ENCODE measurements at regions not wholly inside any gene's neighbourhood (a gene's known extent, or its start where the extent isn't known, plus 50 kb on each side); places are given as distances from the start of the nearest gene placed in this dataset.

DNA sequence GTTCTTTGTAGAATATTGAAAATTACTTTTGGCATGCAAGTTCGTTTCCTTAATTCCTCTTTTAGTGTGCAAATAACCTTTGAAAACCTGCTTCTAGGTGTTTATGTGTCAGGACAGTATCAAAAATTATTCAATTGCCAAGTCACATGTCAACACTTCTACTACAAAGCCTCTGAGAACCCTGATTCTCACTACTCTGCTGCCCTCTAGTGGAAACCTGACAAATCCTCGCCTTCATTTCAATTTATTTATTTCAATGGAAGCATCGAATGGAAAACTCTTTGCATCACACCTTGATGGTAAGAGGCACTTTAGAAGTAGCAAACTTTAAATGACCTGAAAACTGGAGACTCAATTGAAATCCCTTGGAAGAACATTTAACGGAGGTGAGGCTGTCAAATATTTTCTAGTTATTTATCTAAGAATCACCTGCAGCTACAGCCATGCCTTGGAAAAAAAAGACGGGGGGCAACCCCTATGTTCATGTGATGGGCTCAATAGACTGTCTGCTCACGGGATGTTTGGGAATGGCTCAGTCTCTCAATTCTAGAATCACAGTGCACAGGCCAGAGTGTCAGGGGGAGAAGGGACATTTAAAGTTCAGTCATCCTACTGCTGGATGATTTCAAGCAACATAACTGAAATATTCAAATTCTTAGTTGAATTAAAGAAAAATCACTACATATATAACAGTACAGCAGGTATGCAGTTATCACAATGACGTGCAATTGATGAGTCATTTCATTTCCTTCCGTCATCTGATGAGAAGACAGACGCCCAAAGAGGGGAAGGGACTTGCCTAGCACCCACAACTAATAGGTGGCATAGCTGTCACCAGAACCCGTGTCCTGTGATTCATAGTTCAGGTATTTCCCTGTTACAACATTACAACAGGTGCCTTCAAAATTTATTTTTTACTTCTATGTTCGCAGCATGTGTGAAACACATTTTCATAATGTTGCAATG is 563.9 kb downstream of the TOX3 start:
- TF ChIP-seq RAD21 (IDR thresholded peaks at IDR 0.05; ENCODE audit: low read depth) (peak; percentile 68), CEBPB (IDR thresholded peaks at IDR 0.05) (no peak), ZBTB7A (IDR thresholded peaks at IDR 0.05; ENCODE audit: low read depth) (no peak), EGR1 (IDR thresholded peaks at IDR 0.05) (no peak), NFIC (IDR thresholded peaks at IDR 0.05) (no peak), YY1 (IDR thresholded peaks at IDR 0.05; ENCODE audit: low read depth) (no peak)
- TF ChIP-seq, protein P1, sequence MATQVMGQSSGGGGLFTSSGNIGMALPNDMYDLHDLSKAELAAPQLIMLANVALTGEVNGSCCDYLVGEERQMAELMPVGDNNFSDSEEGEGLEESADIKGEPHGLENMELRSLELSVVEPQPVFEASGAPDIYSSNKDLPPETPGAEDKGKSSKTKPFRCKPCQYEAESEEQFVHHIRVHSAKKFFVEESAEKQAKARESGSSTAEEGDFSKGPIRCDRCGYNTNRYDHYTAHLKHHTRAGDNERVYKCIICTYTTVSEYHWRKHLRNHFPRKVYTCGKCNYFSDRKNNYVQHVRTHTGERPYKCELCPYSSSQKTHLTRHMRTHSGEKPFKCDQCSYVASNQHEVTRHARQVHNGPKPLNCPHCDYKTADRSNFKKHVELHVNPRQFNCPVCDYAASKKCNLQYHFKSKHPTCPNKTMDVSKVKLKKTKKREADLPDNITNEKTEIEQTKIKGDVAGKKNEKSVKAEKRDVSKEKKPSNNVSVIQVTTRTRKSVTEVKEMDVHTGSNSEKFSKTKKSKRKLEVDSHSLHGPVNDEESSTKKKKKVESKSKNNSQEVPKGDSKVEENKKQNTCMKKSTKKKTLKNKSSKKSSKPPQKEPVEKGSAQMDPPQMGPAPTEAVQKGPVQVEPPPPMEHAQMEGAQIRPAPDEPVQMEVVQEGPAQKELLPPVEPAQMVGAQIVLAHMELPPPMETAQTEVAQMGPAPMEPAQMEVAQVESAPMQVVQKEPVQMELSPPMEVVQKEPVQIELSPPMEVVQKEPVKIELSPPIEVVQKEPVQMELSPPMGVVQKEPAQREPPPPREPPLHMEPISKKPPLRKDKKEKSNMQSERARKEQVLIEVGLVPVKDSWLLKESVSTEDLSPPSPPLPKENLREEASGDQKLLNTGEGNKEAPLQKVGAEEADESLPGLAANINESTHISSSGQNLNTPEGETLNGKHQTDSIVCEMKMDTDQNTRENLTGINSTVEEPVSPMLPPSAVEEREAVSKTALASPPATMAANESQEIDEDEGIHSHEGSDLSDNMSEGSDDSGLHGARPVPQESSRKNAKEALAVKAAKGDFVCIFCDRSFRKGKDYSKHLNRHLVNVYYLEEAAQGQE (IDR thresholded peaks at IDR 0.05; ENCODE audit: low read depth), result no peak

DNA sequence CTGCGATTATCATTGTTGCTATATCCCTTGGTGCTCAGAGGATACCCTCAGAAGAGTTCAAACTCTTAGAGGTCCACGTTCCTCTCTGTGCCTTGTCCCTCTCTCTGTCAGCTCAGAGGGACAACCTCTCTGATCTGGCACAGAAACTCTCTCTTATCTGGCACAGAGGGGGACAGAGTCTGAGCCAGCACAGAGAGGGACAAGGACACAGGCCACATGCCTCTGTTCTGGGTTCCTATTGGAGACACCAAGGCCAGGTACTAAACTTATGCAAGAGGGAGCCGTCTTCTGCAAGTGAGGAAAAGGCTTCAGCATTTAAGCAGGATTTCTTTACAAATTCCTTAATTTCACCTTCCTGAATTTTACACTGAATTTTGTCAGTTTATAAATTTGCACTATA is 565.2 kb downstream of the TOX3 start:
- TF ChIP-seq YY1 (IDR thresholded peaks at IDR 0.05; ENCODE audit: low read depth) (no peak), CEBPB (IDR thresholded peaks at IDR 0.05) (no peak), CREB1 (IDR thresholded peaks at IDR 0.05; ENCODE audit: low read depth) (no peak), ZBTB7A (IDR thresholded peaks at IDR 0.05; ENCODE audit: low read depth) (no peak), TAF1 (IDR thresholded peaks at IDR 0.05; ENCODE audit: low read depth) (no peak), TCF12 (IDR thresholded peaks at IDR 0.05; ENCODE audit: low read depth) (no peak)
- TF ChIP-seq, protein P2, sequence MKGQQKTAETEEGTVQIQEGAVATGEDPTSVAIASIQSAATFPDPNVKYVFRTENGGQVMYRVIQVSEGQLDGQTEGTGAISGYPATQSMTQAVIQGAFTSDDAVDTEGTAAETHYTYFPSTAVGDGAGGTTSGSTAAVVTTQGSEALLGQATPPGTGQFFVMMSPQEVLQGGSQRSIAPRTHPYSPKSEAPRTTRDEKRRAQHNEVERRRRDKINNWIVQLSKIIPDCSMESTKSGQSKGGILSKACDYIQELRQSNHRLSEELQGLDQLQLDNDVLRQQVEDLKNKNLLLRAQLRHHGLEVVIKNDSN (IDR thresholded peaks at IDR 0.05), result no peak
- TF ChIP-seq, protein P3, sequence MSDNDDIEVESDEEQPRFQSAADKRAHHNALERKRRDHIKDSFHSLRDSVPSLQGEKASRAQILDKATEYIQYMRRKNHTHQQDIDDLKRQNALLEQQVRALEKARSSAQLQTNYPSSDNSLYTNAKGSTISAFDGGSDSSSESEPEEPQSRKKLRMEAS (IDR thresholded peaks at IDR 0.05), result no peak

DNA sequence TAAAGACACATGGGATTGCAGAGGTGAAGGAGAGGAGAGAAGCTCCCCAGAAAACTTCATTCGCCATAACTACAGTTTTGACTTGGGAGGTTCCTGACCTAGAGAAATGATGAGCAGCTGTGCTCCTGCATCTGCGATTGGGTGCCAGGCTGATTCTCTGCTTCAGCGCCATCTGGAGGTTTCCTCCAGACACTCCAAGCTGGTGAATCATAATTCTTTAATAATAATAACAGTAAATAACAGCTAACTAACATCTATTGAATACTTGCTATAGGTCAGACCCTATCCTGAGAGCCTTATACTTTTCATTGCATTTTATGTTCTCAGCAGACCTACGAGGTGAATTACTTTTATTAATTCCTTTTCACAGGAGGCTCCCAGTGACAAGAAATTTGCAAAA is 575.8 kb downstream of the TOX3 start:
- TF ChIP-seq RAD21 (IDR thresholded peaks at IDR 0.05; ENCODE audit: low read depth), result no peak; the same call in 1 of the 2 replicates
- TF ChIP-seq, protein P3 (IDR thresholded peaks at IDR 0.05), result no peak
- no peak for TF ChIP-seq TCF12 (IDR thresholded peaks at IDR 0.05; ENCODE audit: low read depth)
- TF ChIP-seq TAF1 (IDR thresholded peaks at IDR 0.05; ENCODE audit: low read depth), result no peak
- no peak for TF ChIP-seq ZBTB7A (IDR thresholded peaks at IDR 0.05; ENCODE audit: low read depth)
- TF ChIP-seq, protein P1 (IDR thresholded peaks at IDR 0.05; ENCODE audit: low read depth), result no peak
- TF ChIP-seq EGR1 (IDR thresholded peaks at IDR 0.05), result no peak
- TF ChIP-seq CREB1 (IDR thresholded peaks at IDR 0.05; ENCODE audit: low read depth), result no peak
- no peak for TF ChIP-seq FOXM1 (IDR thresholded peaks at IDR 0.05; ENCODE audit: borderline replicate concordance, low read depth)
- no peak for TF ChIP-seq YY1 (IDR thresholded peaks at IDR 0.05; ENCODE audit: low read depth)
- TF ChIP-seq, protein P2 (IDR thresholded peaks at IDR 0.05), result no peak
- TF ChIP-seq CEBPB (IDR thresholded peaks at IDR 0.05), result no peak
- no peak for TF ChIP-seq EP300 (IDR thresholded peaks at IDR 0.05; ENCODE audit: borderline replicate concordance)
- TF ChIP-seq TEAD4 (IDR thresholded peaks at IDR 0.05), result no peak

DNA sequence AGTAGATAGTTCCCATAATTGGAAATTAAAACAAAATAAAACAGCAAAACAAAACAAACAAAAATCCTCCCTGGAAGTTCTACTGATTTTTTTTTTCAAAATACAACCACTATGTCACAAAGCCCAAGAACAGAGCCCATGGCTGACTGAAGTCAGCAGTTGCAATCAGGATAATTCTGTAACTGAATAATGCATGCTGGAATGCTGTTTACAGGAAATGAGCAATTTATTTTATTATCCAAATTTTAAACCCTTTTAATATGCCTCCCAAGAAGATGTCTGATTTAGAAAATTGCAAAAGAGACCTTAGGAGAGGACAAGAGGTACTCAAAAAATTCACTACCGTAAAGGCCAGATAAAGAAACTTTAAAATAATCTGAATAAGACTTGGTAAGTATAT is 578.2 kb downstream of the TOX3 start:
- TF ChIP-seq TCF12 (IDR thresholded peaks at IDR 0.05; ENCODE audit: low read depth) (no peak), EGR1 (IDR thresholded peaks at IDR 0.05) (no peak), TAF1 (IDR thresholded peaks at IDR 0.05; ENCODE audit: low read depth) (no peak), RAD21 (IDR thresholded peaks at IDR 0.05; ENCODE audit: low read depth) (no peak), NFIC (IDR thresholded peaks at IDR 0.05) (no peak), YY1 (IDR thresholded peaks at IDR 0.05; ENCODE audit: low read depth) (no peak), ZBTB7A (IDR thresholded peaks at IDR 0.05; ENCODE audit: low read depth) (no peak), EP300 (IDR thresholded peaks at IDR 0.05; ENCODE audit: borderline replicate concordance) (no peak), CEBPB (IDR thresholded peaks at IDR 0.05) (no peak), TEAD4 (IDR thresholded peaks at IDR 0.05) (no peak), FOXM1 (IDR thresholded peaks at IDR 0.05; ENCODE audit: borderline replicate concordance, low read depth) (no peak), CREB1 (IDR thresholded peaks at IDR 0.05; ENCODE audit: low read depth) (no peak)
- TF ChIP-seq, protein P3 (IDR thresholded peaks at IDR 0.05), result no peak
- TF ChIP-seq, protein P1 (IDR thresholded peaks at IDR 0.05; ENCODE audit: low read depth), result no peak
- TF ChIP-seq, protein P2 (IDR thresholded peaks at IDR 0.05), result no peak
